Endothelial cell of umbilical vein (primary cell): ENCODE measurements at regions not wholly inside any gene's neighbourhood (a gene's known extent, or its start where the extent isn't known, plus 50 kb on each side); places are given as distances from the start of the nearest gene placed in this dataset.

ENCODE experiments used
- BruUV-seq: library from RNA; stranded (reverse); fragments of 400-500 nt; replicated peaks from 2 replicates; lab custom pipeline; 2021; lab: Mats Ljungman, UMichigan
- CTCF ChIA-PET: fragments of 300-600, 350-600 bp; sonication (Branson Sonifier 250); formaldehyde crosslinking; loops from one replicate; lab custom pipeline; 2021; ENCODE audit warnings: antibody characterized with exemption, inconsistent platforms; lab: Charles Lee
- POLR2A ChIA-PET: fragments of 300-600, 350-600 bp; sonication (Branson Sonifier 250); formaldehyde crosslinking; loops from one replicate; lab custom pipeline; 2021; ENCODE audit warnings: antibody characterized with exemption, inconsistent platforms; lab: Charles Lee
- DNase-seq: peaks from one replicate; pipeline ENCODE4 v3.0.0-alpha.2; 2011; ENCODE audit warnings: low read depth, low spot score
- FAIRE-seq: peaks from 2 replicates; lab custom pipeline; 2011; peaks lifted over from hg19 to GRCh38; lab: Jason Lieb, UNC
- H2AFZ ChIP-seq: 2 replicates; pipeline ENCODE4 v1.6.0; 2012; ENCODE audit warnings: low read depth, low read length, control low read depth, inconsistent platforms
- H3K27ac ChIP-seq: 2 replicates; pipeline ENCODE4 v1.5.1; 2011; ENCODE audit warnings: low read depth, mild to moderate bottlenecking, control low read depth, low read length, moderate library complexity; ENCODE audit not compliant: insufficient read depth
- H3K27me3 ChIP-seq, 2 experiments: 2 replicates each; pipeline versions ENCODE4 v1.6.0 to v1.6.1; 2011; ENCODE audit warnings: low read length in 2 of 2, mixed read lengths in 1 of 2; ENCODE audit not compliant: control insufficient read depth in 2 of 2, insufficient read depth in 2 of 2
- H3K36me3 ChIP-seq, 2 experiments: 2 replicates in 1 of 2; 3 replicates in 1 of 2; pipeline ENCODE4 v1.5.1; 2011; ENCODE audit warnings: low read length in 2 of 2, mild to moderate bottlenecking in 1 of 2, moderate library complexity in 1 of 2; ENCODE audit not compliant: control insufficient read depth in 2 of 2, insufficient read depth in 2 of 2; ENCODE audit errors: extremely low read depth in 1 of 2
- H3K4me1 ChIP-seq: 3 replicates; pipeline ENCODE4 v1.5.1; 2011; ENCODE audit warnings: mild to moderate bottlenecking, low read length; ENCODE audit not compliant: control insufficient read depth, insufficient read depth; ENCODE audit errors: extremely low read depth
- H3K4me2 ChIP-seq: 2 replicates; pipeline ENCODE4 v1.6.1; 2011; ENCODE audit warnings: low read length, control low read depth, mixed read lengths; ENCODE audit not compliant: insufficient read depth
- H3K4me3 ChIP-seq, 3 experiments: fragments of 200-600 bp in 1 of 3; sonication (generic), shearing (Covaris generic) in 1 of 3; replicated peaks in 1 of 3; 2 replicates each; pipeline ENCODE4 v1.5.1; 2011 to 2016; ENCODE audit warnings: control low read depth in 3 of 3, low read length in 3 of 3, mild to moderate bottlenecking in 2 of 3, inconsistent platforms in 1 of 3, low read depth in 1 of 3, moderate library complexity in 1 of 3; ENCODE audit not compliant: insufficient read depth in 1 of 3
- H3K79me2 ChIP-seq: 2 replicates; pipeline ENCODE4 v1.6.0; 2012; ENCODE audit warnings: low read length, inconsistent platforms; ENCODE audit not compliant: control insufficient read depth, insufficient read depth
- H3K9ac ChIP-seq: replicated peaks from 2 replicates; pipeline ENCODE3; 2011; ENCODE audit warnings: low read length, control low read depth; ENCODE audit not compliant: insufficient read depth; ENCODE audit errors: extremely low read depth
- H3K9me1 ChIP-seq: replicated peaks from 3 replicates; pipeline ENCODE4 v1.6.0; 2011; ENCODE audit warnings: mild to moderate bottlenecking, low read length; ENCODE audit not compliant: control insufficient read depth, insufficient read depth; ENCODE audit errors: extremely low read depth
- H3K9me3 ChIP-seq: replicated peaks from 2 replicates; pipeline ENCODE4 v1.5.1; 2012; ENCODE audit warnings: low read length, inconsistent platforms; ENCODE audit not compliant: control insufficient read depth, insufficient read depth
- H4K20me1 ChIP-seq: replicated peaks from 2 replicates; pipeline ENCODE3; 2011; ENCODE audit warnings: mild to moderate bottlenecking, low read length; ENCODE audit not compliant: control insufficient read depth, insufficient read depth; ENCODE audit errors: extremely low read depth
- EZH2 ChIP-seq: IDR thresholded peaks from 2 replicates; pipeline ENCODE4 v1.6.1; 2012; ENCODE audit warnings: borderline replicate concordance, low read depth, mild to moderate bottlenecking, moderate library complexity, low read length, inconsistent platforms; ENCODE audit not compliant: severe bottlenecking
- FOS ChIP-seq: IDR thresholded peaks from 2 replicates; pipeline ENCODE4 v1.6.1; 2011; ENCODE audit warnings: mild to moderate bottlenecking, low read length, moderate library complexity, borderline replicate concordance; ENCODE audit not compliant: insufficient read depth
- GATA2 ChIP-seq: IDR thresholded peaks from 2 replicates; pipeline ENCODE4 v1.7.0; 2011; ENCODE audit warnings: low read depth, mild to moderate bottlenecking, moderate library complexity, mixed read lengths, low read length; ENCODE audit not compliant: insufficient read length, insufficient read depth
- JUN ChIP-seq: IDR thresholded peaks from 2 replicates; pipeline ENCODE4 v1.6.1; 2011; ENCODE audit warnings: borderline replicate concordance, low read depth; ENCODE audit not compliant: insufficient read length, insufficient read depth
- MYC ChIP-seq: IDR thresholded peaks from one replicate; pipeline ENCODE4 v1.6.1; 2011; ENCODE audit warnings: mild to moderate bottlenecking, low read depth, low read length
- POLR2A ChIP-seq: IDR thresholded peaks from 2 replicates; pipeline ENCODE4 v1.6.1; 2012; ENCODE audit warnings: low read depth, mild to moderate bottlenecking, control low read depth, low read length
- POLR2AphosphoS5 ChIP-seq: IDR thresholded peaks from 2 replicates; pipeline ENCODE4 v1.6.1; 2012; ENCODE audit warnings: low read depth, mild to moderate bottlenecking, control low read depth, low read length, moderate library complexity; ENCODE audit not compliant: insufficient read depth
- dilution Hi-C: fragments of 300-500 bp; cut with MboI; formaldehyde crosslinking; loops from one replicate; pipeline ENCODE4 v1.15.0; 2019; ENCODE audit warnings: low sequenced_read_pairs; ENCODE audit not compliant: extremely low pct_ligation_motif_present
- intact Hi-C: fragments of 100-400 bp; cut with micrococcal nuclease; formaldehyde crosslinking; loops from one replicate; pipeline ENCODE4 v1.10.0; 2022
- TF ChIP-seq, protein P1 (sequence below): IDR thresholded peaks from 2 replicates; pipeline ENCODE4 v1.6.1; 2011; ENCODE audit not compliant: insufficient read depth, insufficient read length
- TF ChIP-seq, protein P2 (sequence below), 2 donors: IDR thresholded peaks; 1 replicate in 1 of 2; 2 replicates in 1 of 2; pipeline ENCODE4 v1.5.1; 2011; ENCODE audit warnings: low read length in 2 of 2, mild to moderate bottlenecking in 2 of 2, moderate library complexity in 2 of 2, control low read depth in 1 of 2, inconsistent platforms in 1 of 2, low read depth in 1 of 2; ENCODE audit not compliant: insufficient read depth in 1 of 2; ENCODE audit errors: extremely low read depth in 1 of 2

DNA sequence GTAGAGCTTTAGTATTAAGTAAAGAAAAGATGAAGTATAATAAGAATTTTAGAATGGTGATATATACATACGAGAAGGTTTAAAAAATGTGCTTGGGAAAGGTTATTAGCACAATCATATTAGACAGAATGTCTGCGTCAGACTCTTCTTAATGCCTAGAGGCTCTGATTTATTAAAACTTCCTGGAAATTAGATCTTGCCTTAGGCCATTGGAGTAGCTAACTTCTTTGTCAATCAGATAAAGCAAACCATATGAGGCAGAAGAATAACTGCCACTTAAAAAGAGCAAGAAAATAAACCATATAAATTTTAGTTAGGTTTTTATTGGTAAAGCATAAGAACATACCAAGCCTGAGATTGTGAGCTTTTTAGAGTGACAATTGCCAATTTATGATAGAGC is 309.1 kb downstream of the TLL1 start:
- H4K20me1 ChIP-seq, result no peaks in the 10 kb centered on the region
- no peaks in the 10 kb centered on the region for H3K79me2 ChIP-seq
- CTCF ChIA-PET, result interaction anchor here (1.5 kb wide), 2 partner anchors 16 to 71 kb away, joined by 3 to 7 read pairs; no protein-coding TSS in a partner anchor
- no peak for FAIRE-seq
- H3K4me3 ChIP-seq, result no peak overlapping the region
- H3K9ac ChIP-seq, result no peak overlapping the region
- no peak overlapping the region for H2AFZ ChIP-seq
- H3K4me2 ChIP-seq, result no peak overlapping the region
- no TSS peak for BruUV-seq
- H3K9me3 ChIP-seq, result no peaks in the 10 kb centered on the region
- no peaks in the 10 kb centered on the region for H3K9me1 ChIP-seq
- intact Hi-C loops (no loop called here), dilution Hi-C loops (no loop called here)
- no peaks in the 10 kb centered on the region for H3K36me3 ChIP-seq
- TF ChIP-seq, protein P1, sequence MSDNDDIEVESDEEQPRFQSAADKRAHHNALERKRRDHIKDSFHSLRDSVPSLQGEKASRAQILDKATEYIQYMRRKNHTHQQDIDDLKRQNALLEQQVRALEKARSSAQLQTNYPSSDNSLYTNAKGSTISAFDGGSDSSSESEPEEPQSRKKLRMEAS, result no peak
- TF ChIP-seq EZH2, result no peak
- TF ChIP-seq MYC, result no peak
- TF ChIP-seq JUN, result no peak
- TF ChIP-seq, protein P2, sequence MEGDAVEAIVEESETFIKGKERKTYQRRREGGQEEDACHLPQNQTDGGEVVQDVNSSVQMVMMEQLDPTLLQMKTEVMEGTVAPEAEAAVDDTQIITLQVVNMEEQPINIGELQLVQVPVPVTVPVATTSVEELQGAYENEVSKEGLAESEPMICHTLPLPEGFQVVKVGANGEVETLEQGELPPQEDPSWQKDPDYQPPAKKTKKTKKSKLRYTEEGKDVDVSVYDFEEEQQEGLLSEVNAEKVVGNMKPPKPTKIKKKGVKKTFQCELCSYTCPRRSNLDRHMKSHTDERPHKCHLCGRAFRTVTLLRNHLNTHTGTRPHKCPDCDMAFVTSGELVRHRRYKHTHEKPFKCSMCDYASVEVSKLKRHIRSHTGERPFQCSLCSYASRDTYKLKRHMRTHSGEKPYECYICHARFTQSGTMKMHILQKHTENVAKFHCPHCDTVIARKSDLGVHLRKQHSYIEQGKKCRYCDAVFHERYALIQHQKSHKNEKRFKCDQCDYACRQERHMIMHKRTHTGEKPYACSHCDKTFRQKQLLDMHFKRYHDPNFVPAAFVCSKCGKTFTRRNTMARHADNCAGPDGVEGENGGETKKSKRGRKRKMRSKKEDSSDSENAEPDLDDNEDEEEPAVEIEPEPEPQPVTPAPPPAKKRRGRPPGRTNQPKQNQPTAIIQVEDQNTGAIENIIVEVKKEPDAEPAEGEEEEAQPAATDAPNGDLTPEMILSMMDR (IDR thresholded peaks at IDR 0.05; ENCODE audit: extremely low read depth in 1 of 2, insufficient read depth in 1 of 2, low read depth in 1 of 2, low read length in 2 of 2), result no peak
- no peak for TF ChIP-seq POLR2AphosphoS5
- TF ChIP-seq GATA2, result no peak
- no peak for TF ChIP-seq FOS
- no peak for TF ChIP-seq POLR2A
- H3K27me3 ChIP-seq, result no peaks in the 10 kb centered on the region
- POLR2A ChIA-PET, result no interaction called here
- DNase-seq, result no peak
- no peak overlapping the region for H3K27ac ChIP-seq
- no peaks in the 10 kb centered on the region for H3K4me1 ChIP-seq
